ENCODE measurements at regions not wholly inside any gene's neighbourhood (a gene's known extent, or its start where the extent isn't known, plus 50 kb on each side); places are given as distances from the start of the nearest gene placed in this dataset.

- no peak for TF ChIP-seq REST (IDR thresholded peaks at IDR 0.05; ENCODE audit: unreplicated experiment)
- no peak for TF ChIP-seq ZNF462 (CRISPR knock-in tag; IDR thresholded peaks at IDR 0.05)
These were observed 262.7 kb downstream of the MEX3B start (continued) for GRCh38 chr15:81783076-81783475.

GRCh38 chr15:81781395-81781794 lies 264.4 kb downstream of the MEX3B start:
- Histone ChIP-seq H3K27me3 (ENCODE audit: insufficient read depth) (no peaks in the 10 kb centered on the region), H3K9me2 (ENCODE audit: insufficient read depth) (peaks cover 9% of the 10 kb centered on the region; the same call in 1 of the 2 replicates), H3K4me1 (ENCODE audit: insufficient read depth) (no peaks in the 10 kb centered on the region), H4K20me1 (replicated peaks; ENCODE audit: insufficient read depth) (peaks cover 2% of the 10 kb centered on the region; the same call in 1 of the 2 replicates), H3K27ac (ENCODE audit: low read depth) (no peak overlapping the region), H3K36me3 (ENCODE audit: insufficient read depth) (no peaks in the 10 kb centered on the region), H2AFZ (no peak overlapping the region), H3K4me2 (no peak overlapping the region), H3K4me3 (no peak overlapping the region), H3K79me2 (replicated peaks; ENCODE audit: insufficient read depth) (peaks cover 15% of the 10 kb centered on the region; the same call in 1 of the 2 replicates), H3F3A (replicated peaks; ENCODE audit: low read depth) (no peaks in the 10 kb centered on the region)
- H3K27ac Mint-ChIP-seq: no peak overlapping the region
- TF ChIP-seq ZNF114 (CRISPR knock-in tag; IDR thresholded peaks at IDR 0.05) (no peak), CTCF (conservative IDR thresholded peaks at IDR 0.05; ENCODE audit: low read depth in 2 of 2) (no peak), EZH2phosphoT487 (IDR thresholded peaks at IDR 0.05; ENCODE audit: unreplicated experiment) (no peak), EZH2 (IDR thresholded peaks at IDR 0.05; ENCODE audit: low read depth, unreplicated experiment) (no peak), ZNF331 (CRISPR knock-in tag; IDR thresholded peaks at IDR 0.05; ENCODE audit: low read depth) (no peak)
- H3K36me3 Mint-ChIP-seq (ENCODE audit: low read depth): peaks cover 10% of the 10 kb centered on the region
- H3K9me3 Mint-ChIP-seq: no peaks in the 10 kb centered on the region
- H3K4me1 Mint-ChIP-seq: no peaks in the 10 kb centered on the region
- DNase-seq (ENCODE audit: low spot score) (no peak), ATAC-seq (no peak)
- H3K27me3 Mint-ChIP-seq (ENCODE audit: insufficient read depth, low read depth, poor library complexity): no peaks in the 10 kb centered on the region
- H3K4me3 Mint-ChIP-seq: no peak overlapping the region

Data from GM23338 (cell line).